Endodermal cell (in vitro differentiated cells): ENCODE measurements at regions not wholly inside any gene's neighbourhood (a gene's known extent, or its start where the extent isn't known, plus 50 kb on each side); places are given as distances from the start of the nearest gene placed in this dataset.

Source experiments
- DNase-seq: peaks from one replicate; pipeline ENCODE4 v3.0.0-alpha.2; 2017
- H3K27ac ChIP-seq: 2 replicates; pipeline ENCODE4 v1.5.1; 2013; ENCODE audit warnings: mild to moderate bottlenecking, low read depth, low read length, moderate library complexity
- H3K27me3 ChIP-seq: 2 replicates; pipeline ENCODE4 v1.6.1; 2013; ENCODE audit warnings: mild to moderate bottlenecking, low read length, moderate library complexity; ENCODE audit not compliant: insufficient read depth, control insufficient read depth, poor library complexity, severe bottlenecking
- H3K36me3 ChIP-seq: 2 replicates; pipeline ENCODE4 v1.7.0; 2013; ENCODE audit warnings: mild to moderate bottlenecking, low read length, moderate library complexity; ENCODE audit not compliant: control insufficient read depth, insufficient read depth
- H3K4me1 ChIP-seq: one replicate; pipeline ENCODE4 v1.7.0; 2013; ENCODE audit warnings: low read length; ENCODE audit not compliant: control insufficient read depth, insufficient read depth
- H3K4me3 ChIP-seq: 2 replicates; pipeline ENCODE4 v1.5.1; 2013; ENCODE audit warnings: mild to moderate bottlenecking, low read length, moderate library complexity
- H3K9ac ChIP-seq: 2 replicates; pipeline ENCODE4 v1.6.1; 2013; ENCODE audit warnings: mild to moderate bottlenecking, low read length, moderate library complexity; ENCODE audit not compliant: poor library complexity, severe bottlenecking; ENCODE audit errors: extremely low read depth
- H3K9me3 ChIP-seq: 2 replicates; pipeline ENCODE4 v1.6.1; 2013; ENCODE audit warnings: mild to moderate bottlenecking, low read length, moderate library complexity; ENCODE audit not compliant: control insufficient read depth
- H3K27ac Mint-ChIP-seq: 2 replicates; pipeline ENCODE4 v1.8.0; 2020; ENCODE audit warnings: mixed read lengths
- H3K27me3 Mint-ChIP-seq: 2 replicates; pipeline ENCODE4 v1.8.0; 2021; ENCODE audit warnings: mild to moderate bottlenecking, mixed read lengths; ENCODE audit not compliant: insufficient read depth
- H3K36me3 Mint-ChIP-seq: 2 replicates; pipeline ENCODE4 v1.8.0; 2020; ENCODE audit warnings: low read depth, mixed read lengths
- H3K4me1 Mint-ChIP-seq: 2 replicates; pipeline ENCODE4 v1.8.0; 2020; ENCODE audit warnings: mixed read lengths
- H3K4me3 Mint-ChIP-seq: 2 replicates; pipeline ENCODE4 v1.8.0; 2020; ENCODE audit warnings: mild to moderate bottlenecking, moderate library complexity, mixed read lengths
- H3K9me3 Mint-ChIP-seq: 2 replicates; pipeline ENCODE4 v1.8.0; 2020; ENCODE audit warnings: mild to moderate bottlenecking, mixed read lengths
- WGBS, 2 experiments: methylation state at CpG; one replicate each; pipeline versions ENCODE4 v1.1.5 to v1.1.7; 2013; ENCODE audit warnings: missing lambda C conversion rate in 2 of 2, mixed read lengths in 1 of 2; ENCODE audit not compliant: insufficient coverage in 1 of 2, insufficient read length in 1 of 2; 5-methylcytosine and 5-hydroxymethylcytosine counted together
- TF ChIP-seq, protein P1 (sequence below): fragments of 200-600 bp; sonication (generic); conservative IDR thresholded peaks from 2 replicates; pipeline ENCODE4 v1.5.0; 2021; ENCODE audit warnings: antibody characterized with exemption, mild to moderate bottlenecking

DNA sequence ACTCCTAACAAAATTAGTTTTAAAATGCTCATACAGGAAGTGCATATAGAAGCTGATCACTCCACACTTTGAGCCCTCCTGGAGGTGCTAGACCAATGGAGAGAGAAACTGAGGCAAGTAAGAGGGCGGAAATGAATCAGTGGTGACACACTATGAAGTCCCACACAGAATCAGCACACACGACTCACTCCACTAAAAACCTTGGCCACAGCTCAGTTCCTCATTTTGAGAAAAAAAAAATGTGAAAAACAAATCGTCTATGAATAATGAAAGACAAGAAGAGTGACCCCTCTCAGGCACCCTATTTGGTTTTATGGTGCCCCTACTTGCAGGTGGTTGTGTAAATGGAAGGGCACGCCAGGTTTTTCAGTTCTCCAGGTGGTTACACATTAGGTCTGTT is 675.1 kb upstream of the BRINP3 start:
- WGBS, 2 experiments = 92 to 100% methylated on average over 1 to 4 of the region's 4 CpGs
- Mint-ChIP-seq H3K27ac (no peak overlapping the region), H3K36me3 (no peaks in the 10 kb centered on the region)

GRCh38 chr1:191155178-191155577 is 677.5 kb upstream of the BRINP3 start:
- 66 to 95% methylated on average over 2 to 4 of the region's 4 CpGs for WGBS, 2 experiments
- H3K27me3 Mint-ChIP-seq = no peaks in the 10 kb centered on the region
- no peak overlapping the region for H3K4me3 Mint-ChIP-seq
- no peaks in the 10 kb centered on the region for H3K36me3 ChIP-seq
- TF ChIP-seq, protein P1, sequence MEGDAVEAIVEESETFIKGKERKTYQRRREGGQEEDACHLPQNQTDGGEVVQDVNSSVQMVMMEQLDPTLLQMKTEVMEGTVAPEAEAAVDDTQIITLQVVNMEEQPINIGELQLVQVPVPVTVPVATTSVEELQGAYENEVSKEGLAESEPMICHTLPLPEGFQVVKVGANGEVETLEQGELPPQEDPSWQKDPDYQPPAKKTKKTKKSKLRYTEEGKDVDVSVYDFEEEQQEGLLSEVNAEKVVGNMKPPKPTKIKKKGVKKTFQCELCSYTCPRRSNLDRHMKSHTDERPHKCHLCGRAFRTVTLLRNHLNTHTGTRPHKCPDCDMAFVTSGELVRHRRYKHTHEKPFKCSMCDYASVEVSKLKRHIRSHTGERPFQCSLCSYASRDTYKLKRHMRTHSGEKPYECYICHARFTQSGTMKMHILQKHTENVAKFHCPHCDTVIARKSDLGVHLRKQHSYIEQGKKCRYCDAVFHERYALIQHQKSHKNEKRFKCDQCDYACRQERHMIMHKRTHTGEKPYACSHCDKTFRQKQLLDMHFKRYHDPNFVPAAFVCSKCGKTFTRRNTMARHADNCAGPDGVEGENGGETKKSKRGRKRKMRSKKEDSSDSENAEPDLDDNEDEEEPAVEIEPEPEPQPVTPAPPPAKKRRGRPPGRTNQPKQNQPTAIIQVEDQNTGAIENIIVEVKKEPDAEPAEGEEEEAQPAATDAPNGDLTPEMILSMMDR = no peak
- no peaks in the 10 kb centered on the region for H3K27me3 ChIP-seq
- no peaks in the 10 kb centered on the region for H3K36me3 Mint-ChIP-seq
- H3K27ac Mint-ChIP-seq = no peak overlapping the region
- no peaks in the 10 kb centered on the region for H3K4me1 ChIP-seq
- peaks cover 3% of the 10 kb centered on the region for H3K9me3 Mint-ChIP-seq
- no peak for DNase-seq
- H3K4me3 ChIP-seq = no peak overlapping the region
- H3K4me1 Mint-ChIP-seq = no peaks in the 10 kb centered on the region
- H3K9me3 ChIP-seq = no peaks in the 10 kb centered on the region
- no peak overlapping the region for H3K9ac ChIP-seq
- H3K27ac ChIP-seq = no peak overlapping the region

More for the DNA sequence above, 675.1 kb upstream of the BRINP3 start:
- Mint-ChIP-seq H3K9me3 (peaks cover 3% of the 10 kb centered on the region), H3K4me3 (no peak overlapping the region), H3K4me1 (no peaks in the 10 kb centered on the region), H3K27me3 (no peaks in the 10 kb centered on the region)
- DNase-seq = no peak
- H3K9ac ChIP-seq = no peak overlapping the region
- H3K27me3 ChIP-seq = no peaks in the 10 kb centered on the region
- H3K4me1 ChIP-seq = no peaks in the 10 kb centered on the region
- H3K9me3 ChIP-seq = no peaks in the 10 kb centered on the region
- no peaks in the 10 kb centered on the region for H3K36me3 ChIP-seq
- H3K27ac ChIP-seq = no peak overlapping the region
- H3K4me3 ChIP-seq = no peak overlapping the region
- TF ChIP-seq, protein P1 = no peak

GRCh38 chr1:191160837-191161236 is 683.2 kb upstream of the BRINP3 start:
- no peaks in the 10 kb centered on the region for H3K36me3 Mint-ChIP-seq
- no peak overlapping the region for H3K9ac ChIP-seq

More at GRCh38 chr1:191160837-191161236, 683.2 kb upstream of the BRINP3 start:
- TF ChIP-seq, protein P1 = no peak
- H3K27ac Mint-ChIP-seq = no peak overlapping the region
- DNase-seq = no peak
- Histone ChIP-seq H3K36me3 (no peaks in the 10 kb centered on the region), H3K4me1 (no peaks in the 10 kb centered on the region), H3K4me3 (no peak overlapping the region), H3K27me3 (no peaks in the 10 kb centered on the region), H3K9me3 (no peaks in the 10 kb centered on the region), H3K27ac (no peak overlapping the region)
- no peaks in the 10 kb centered on the region for H3K9me3 Mint-ChIP-seq
- no peaks in the 10 kb centered on the region for H3K27me3 Mint-ChIP-seq
- 100% methylated on average over 4 of the region's 5 CpGs; no CpG with 5 or more reads in 1 of the 2 experiments for WGBS, 2 experiments
- no peak overlapping the region for H3K4me3 Mint-ChIP-seq
- no peaks in the 10 kb centered on the region for H3K4me1 Mint-ChIP-seq
